ENCODE measurements at regions not wholly inside any gene's neighbourhood (a gene's known extent, or its start where the extent isn't known, plus 50 kb on each side); places are given as distances from the start of the nearest gene placed in this dataset.

DNA sequence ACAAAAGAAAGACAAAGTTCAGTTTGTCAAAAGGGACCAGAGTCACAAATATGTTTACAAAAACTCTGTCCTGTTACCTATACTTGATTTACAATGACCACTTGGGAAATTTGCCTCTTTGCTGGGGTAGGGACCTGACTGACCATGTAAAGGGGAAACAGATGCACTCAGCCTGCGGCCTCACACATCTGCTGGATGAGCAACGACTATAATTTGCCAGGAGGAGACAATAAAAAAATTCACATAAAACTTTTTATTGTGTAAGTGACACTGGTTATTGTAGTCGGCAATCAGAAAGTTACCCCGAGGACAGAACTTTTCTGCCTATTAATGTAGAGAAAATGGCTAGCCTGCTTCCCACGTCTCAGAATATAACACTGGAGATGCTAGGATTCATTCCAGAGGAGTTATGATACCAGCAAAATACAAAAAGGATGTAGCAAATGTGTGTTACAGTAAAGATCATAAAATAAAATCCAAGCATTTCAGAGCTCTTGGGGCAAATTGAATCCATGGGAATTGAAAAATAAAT, 415.4 kb upstream of the SPTLC3 start:
- TF ChIP-seq, protein P1, sequence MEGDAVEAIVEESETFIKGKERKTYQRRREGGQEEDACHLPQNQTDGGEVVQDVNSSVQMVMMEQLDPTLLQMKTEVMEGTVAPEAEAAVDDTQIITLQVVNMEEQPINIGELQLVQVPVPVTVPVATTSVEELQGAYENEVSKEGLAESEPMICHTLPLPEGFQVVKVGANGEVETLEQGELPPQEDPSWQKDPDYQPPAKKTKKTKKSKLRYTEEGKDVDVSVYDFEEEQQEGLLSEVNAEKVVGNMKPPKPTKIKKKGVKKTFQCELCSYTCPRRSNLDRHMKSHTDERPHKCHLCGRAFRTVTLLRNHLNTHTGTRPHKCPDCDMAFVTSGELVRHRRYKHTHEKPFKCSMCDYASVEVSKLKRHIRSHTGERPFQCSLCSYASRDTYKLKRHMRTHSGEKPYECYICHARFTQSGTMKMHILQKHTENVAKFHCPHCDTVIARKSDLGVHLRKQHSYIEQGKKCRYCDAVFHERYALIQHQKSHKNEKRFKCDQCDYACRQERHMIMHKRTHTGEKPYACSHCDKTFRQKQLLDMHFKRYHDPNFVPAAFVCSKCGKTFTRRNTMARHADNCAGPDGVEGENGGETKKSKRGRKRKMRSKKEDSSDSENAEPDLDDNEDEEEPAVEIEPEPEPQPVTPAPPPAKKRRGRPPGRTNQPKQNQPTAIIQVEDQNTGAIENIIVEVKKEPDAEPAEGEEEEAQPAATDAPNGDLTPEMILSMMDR (IDR thresholded peaks at IDR 0.05; ENCODE audit: low read depth, low read length, missing control alignments) = no peak
- no peak for DNase-seq (ENCODE audit: extremely low read depth, low read depth)
- H3K4me3 ChIP-seq (replicated peaks; ENCODE audit: low read depth, low read length) = no peak overlapping the region

DNA sequence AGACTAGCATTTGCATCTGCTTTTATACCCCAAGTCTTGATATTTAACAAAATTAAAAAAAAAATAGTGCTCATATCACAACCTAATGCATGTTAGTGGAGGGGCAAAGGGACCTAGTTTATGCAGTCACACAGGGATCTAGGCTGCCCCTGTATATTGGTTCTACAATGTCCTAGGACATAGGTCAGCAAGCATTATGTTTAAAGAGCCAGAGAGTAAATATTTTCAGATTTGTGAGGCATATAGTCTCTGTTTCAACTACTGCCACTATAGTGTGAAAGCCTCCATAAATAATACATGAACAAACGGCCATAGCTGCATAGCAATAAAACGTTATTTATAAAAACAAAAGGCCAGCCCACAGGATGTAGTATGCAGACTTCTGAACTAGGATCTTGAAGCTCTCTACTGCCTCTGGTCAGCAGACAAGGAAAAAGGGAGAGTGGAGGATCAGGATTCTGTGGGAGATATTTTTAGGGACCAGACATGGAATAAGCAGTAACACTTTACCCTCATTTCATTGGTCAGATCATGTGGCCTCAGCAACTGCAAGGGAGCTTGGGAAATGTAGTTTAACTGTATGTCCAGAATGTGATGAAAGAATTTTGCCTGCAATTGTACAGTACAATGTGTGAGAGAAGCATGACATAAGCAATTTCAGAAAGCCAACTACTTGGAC, 414.2 kb upstream of the SPTLC3 start:
- no peak overlapping the region for H3K4me3 ChIP-seq (replicated peaks; ENCODE audit: low read depth, low read length)
- TF ChIP-seq, protein P1 (IDR thresholded peaks at IDR 0.05; ENCODE audit: low read depth, low read length, missing control alignments) = no peak
- no peak for DNase-seq (ENCODE audit: extremely low read depth, low read depth)

DNA sequence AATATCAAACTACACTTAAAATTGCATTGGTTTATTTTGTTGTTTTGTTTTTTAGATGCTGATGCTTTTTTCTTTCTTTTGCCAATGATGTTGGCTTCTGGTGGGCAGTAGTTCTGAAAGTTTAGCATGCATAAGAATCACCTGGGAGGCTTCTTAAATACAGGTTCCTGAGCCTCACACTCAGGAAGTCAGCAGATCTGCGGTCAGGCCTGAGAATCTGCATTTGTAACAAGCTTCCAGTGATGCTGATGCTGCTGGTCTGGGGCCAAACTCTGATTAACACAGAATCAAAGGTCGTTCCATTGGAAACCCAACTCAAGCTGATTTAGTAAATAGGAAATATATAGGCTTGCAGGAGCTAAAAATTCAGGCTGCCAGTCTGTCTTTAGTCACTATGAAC, 412.9 kb upstream of the SPTLC3 start:
- no peak overlapping the region for H3K4me3 ChIP-seq (replicated peaks; ENCODE audit: low read depth, low read length)
- DNase-seq (ENCODE audit: extremely low read depth, low read depth) = no peak

DNA sequence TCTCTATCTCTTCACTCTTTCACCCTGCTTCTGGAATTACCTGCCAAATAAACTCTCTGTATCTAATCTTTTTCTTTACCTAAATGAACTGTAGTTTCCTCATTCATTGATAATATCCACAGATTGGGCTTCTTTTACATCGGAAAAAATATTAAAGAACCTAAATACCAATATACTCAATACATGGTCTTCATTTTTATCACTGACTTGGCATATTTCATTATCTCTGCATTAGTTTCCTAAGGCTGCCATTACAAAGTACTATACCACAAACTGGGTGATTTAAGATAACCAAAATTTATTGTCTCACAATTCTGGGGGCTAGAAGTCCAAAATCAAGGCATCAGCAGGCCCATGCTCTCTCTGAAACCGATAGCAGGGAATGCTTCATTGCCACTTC, 411.9 kb upstream of the SPTLC3 start:
- TF ChIP-seq, protein P1 (IDR thresholded peaks at IDR 0.05; ENCODE audit: low read depth, low read length, missing control alignments) = no peak
- DNase-seq (ENCODE audit: extremely low read depth, low read depth) = no peak
- H3K4me3 ChIP-seq (replicated peaks; ENCODE audit: low read depth, low read length) = no peak overlapping the region

More for the DNA sequence above, 412.9 kb upstream of the SPTLC3 start:
- TF ChIP-seq, protein P1 (IDR thresholded peaks at IDR 0.05; ENCODE audit: low read depth, low read length, missing control alignments) = no peak

DNA sequence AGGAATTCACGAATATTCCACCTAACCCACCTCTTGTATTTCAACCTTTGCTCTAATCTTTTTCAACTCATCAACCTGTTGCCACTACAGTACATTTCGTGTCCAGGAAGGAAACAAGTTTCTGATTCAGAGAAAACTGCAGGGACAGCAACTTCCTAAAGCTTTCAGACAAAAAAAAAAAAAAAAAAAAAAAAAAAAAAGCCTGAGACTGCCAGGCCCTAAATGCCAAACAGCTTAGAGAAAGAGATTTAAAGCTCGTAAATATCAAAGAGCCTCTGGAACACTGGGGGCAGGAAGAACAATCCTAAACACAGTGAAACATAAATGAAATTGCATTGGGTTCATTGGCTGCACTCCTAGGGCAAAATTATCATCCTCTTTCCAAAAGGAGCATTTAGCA, 411.2 kb upstream of the SPTLC3 start:
- TF ChIP-seq, protein P1 (IDR thresholded peaks at IDR 0.05; ENCODE audit: low read depth, low read length, missing control alignments) = no peak
- no peak for DNase-seq (ENCODE audit: extremely low read depth, low read depth)
- H3K4me3 ChIP-seq (replicated peaks; ENCODE audit: low read depth, low read length) = no peak overlapping the region

DNA sequence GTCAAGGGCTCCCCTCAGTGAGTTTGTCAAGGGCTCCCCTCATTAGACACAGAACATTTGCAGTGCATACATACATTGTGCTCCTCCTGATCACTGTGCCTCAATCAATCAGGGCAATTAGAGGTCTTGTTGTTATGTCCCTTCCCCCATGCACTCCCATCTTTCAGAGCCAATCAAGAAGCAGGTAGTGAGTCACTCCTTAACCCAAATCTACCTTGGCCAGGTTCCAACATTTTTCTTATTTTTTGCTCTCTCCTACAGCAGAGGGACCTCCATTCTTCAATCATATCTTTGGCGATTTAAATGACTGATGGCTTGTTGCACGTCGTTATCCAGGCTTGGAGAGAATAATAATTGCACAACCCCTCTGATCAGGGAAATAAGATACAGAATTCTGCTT, 409.9 kb upstream of the SPTLC3 start:
- DNase-seq (ENCODE audit: extremely low read depth, low read depth) = no peak
- TF ChIP-seq, protein P1 (IDR thresholded peaks at IDR 0.05; ENCODE audit: low read depth, low read length, missing control alignments) = no peak

More for the DNA sequence above, 409.9 kb upstream of the SPTLC3 start:
- no peak overlapping the region for H3K4me3 ChIP-seq (replicated peaks; ENCODE audit: low read depth, low read length)
